DOHH2 (cell line): ENCODE measurements at regions not wholly inside any gene's neighbourhood (a gene's known extent, or its start where the extent isn't known, plus 50 kb on each side); places are given as distances from the start of the nearest gene placed in this dataset.

Source experiments
- H3F3A ChIP-seq: fragments of 200-600 bp; sonication (generic), shearing (Covaris generic); 2 replicates; pipeline ENCODE4 v1.6.0; 2016; ENCODE audit warnings: antibody characterized with exemption, mild to moderate bottlenecking; ENCODE audit not compliant: control insufficient read depth, insufficient read depth
- H3K27ac ChIP-seq: fragments of 200-600 bp; sonication (generic); 2 replicates; pipeline ENCODE4 v1.5.1; 2014; ENCODE audit warnings: low read depth, mild to moderate bottlenecking, low read length, moderate library complexity
- H3K27me3 ChIP-seq: fragments of 200-600 bp; sonication (generic); 2 replicates; pipeline ENCODE4 v1.6.1; 2014; ENCODE audit warnings: mild to moderate bottlenecking, low read length, mixed read lengths; ENCODE audit not compliant: control insufficient read depth
- H3K36me3 ChIP-seq: fragments of 200-600 bp; sonication (generic); 2 replicates; pipeline ENCODE4 v1.6.1; 2014; ENCODE audit warnings: mild to moderate bottlenecking, low read length, moderate library complexity, mixed read lengths; ENCODE audit not compliant: control insufficient read depth
- H3K4me1 ChIP-seq: fragments of 200-600 bp; sonication (generic); 2 replicates; pipeline ENCODE4 v1.6.1; 2014; ENCODE audit warnings: mild to moderate bottlenecking, low read length, mixed read lengths; ENCODE audit not compliant: control insufficient read depth
- H3K4me2 ChIP-seq: fragments of 200-600 bp; sonication (generic); 2 replicates; pipeline ENCODE4 v1.6.0; 2014; ENCODE audit warnings: mild to moderate bottlenecking, low read length, moderate library complexity
- H3K4me3 ChIP-seq: fragments of 200-600 bp; sonication (generic); 2 replicates; pipeline ENCODE4 v1.5.1; 2014; ENCODE audit warnings: mild to moderate bottlenecking, low read length, mixed read lengths
- H3K79me2 ChIP-seq: fragments of 200-600 bp; sonication (generic); 2 replicates; pipeline ENCODE4 v1.6.1; 2014; ENCODE audit warnings: mild to moderate bottlenecking, low read length, mixed read lengths; ENCODE audit not compliant: control insufficient read depth
- H3K9me2 ChIP-seq: fragments of 200-600 bp; sonication (generic); replicated peaks from 2 replicates; pipeline ENCODE4 v1.6.1; 2014; ENCODE audit warnings: mild to moderate bottlenecking, low read length, mixed read lengths; ENCODE audit not compliant: control insufficient read depth
- H3K9me3 ChIP-seq: fragments of 200-600 bp; sonication (generic); 2 replicates; pipeline ENCODE4 v1.6.1; 2014; ENCODE audit warnings: antibody characterized with exemption, low read length, mixed read lengths; ENCODE audit not compliant: control insufficient read depth, insufficient read depth
- H4K20me1 ChIP-seq: fragments of 200-600 bp; sonication (generic); 2 replicates; pipeline ENCODE4 v1.6.0; 2014; ENCODE audit warnings: low read depth, mild to moderate bottlenecking, antibody characterized with exemption, low read length, moderate library complexity; ENCODE audit not compliant: control insufficient read depth, insufficient read depth
- CTCF ChIP-seq: fragments of 200-600 bp; sonication (generic); IDR thresholded peaks from one replicate; pipeline ENCODE4 v1.5.1; 2014; ENCODE audit warnings: antibody characterized with exemption, mild to moderate bottlenecking, low read depth, low read length; ENCODE audit not compliant: poor library complexity, severe bottlenecking
- EZH2phosphoT487 ChIP-seq: fragments of 200-600 bp; sonication (generic); IDR thresholded peaks from 2 replicates; pipeline ENCODE4 v1.6.1; 2017; ENCODE audit warnings: borderline replicate concordance, mild to moderate bottlenecking, antibody characterized with exemption, low read length, moderate library complexity, mixed read lengths

GRCh38 chr2:17084877-17085276 is 419.2 kb upstream of the CYRIA start:
- H3K4me2 ChIP-seq: no peak overlapping the region
- H3K9me2 ChIP-seq: no peaks in the 10 kb centered on the region
- no peaks in the 10 kb centered on the region for H3K36me3 ChIP-seq
- no peaks in the 10 kb centered on the region for H3K79me2 ChIP-seq
- H4K20me1 ChIP-seq: no peaks in the 10 kb centered on the region
- no peak for TF ChIP-seq CTCF
- TF ChIP-seq EZH2phosphoT487: no peak
- H3K4me1 ChIP-seq: no peaks in the 10 kb centered on the region
- no peak overlapping the region for H3K4me3 ChIP-seq
- peaks cover 14% of the 10 kb centered on the region for H3K9me3 ChIP-seq
- no peaks in the 10 kb centered on the region for H3K27me3 ChIP-seq
- H3F3A ChIP-seq: no peaks in the 10 kb centered on the region
- H3K27ac ChIP-seq: no peak overlapping the region

GRCh38 chr2:17083902-17084301 is 418.3 kb upstream of the CYRIA start:
- H4K20me1 ChIP-seq: no peaks in the 10 kb centered on the region
- H3K27ac ChIP-seq: no peak overlapping the region
- TF ChIP-seq EZH2phosphoT487: no peak
- H3K36me3 ChIP-seq: no peaks in the 10 kb centered on the region
- H3K27me3 ChIP-seq: no peaks in the 10 kb centered on the region
- H3K4me1 ChIP-seq: no peaks in the 10 kb centered on the region
- no peak overlapping the region for H3K4me2 ChIP-seq
- no peaks in the 10 kb centered on the region for H3K9me2 ChIP-seq
- peaks cover 23% of the 10 kb centered on the region for H3K9me3 ChIP-seq
- no peaks in the 10 kb centered on the region for H3F3A ChIP-seq
- H3K79me2 ChIP-seq: no peaks in the 10 kb centered on the region
- no peak overlapping the region for H3K4me3 ChIP-seq

GRCh38 chr2:17079262-17079661 is 413.6 kb upstream of the CYRIA start:
- no peaks in the 10 kb centered on the region for H3K4me1 ChIP-seq
- TF ChIP-seq CTCF: no peak
- no peak for TF ChIP-seq EZH2phosphoT487
- no peaks in the 10 kb centered on the region for H3K36me3 ChIP-seq
- no peaks in the 10 kb centered on the region for H3K79me2 ChIP-seq
- no peaks in the 10 kb centered on the region for H3K9me2 ChIP-seq
- H3K27me3 ChIP-seq: no peaks in the 10 kb centered on the region
- no peak overlapping the region for H3K4me3 ChIP-seq
- H3K4me2 ChIP-seq: no peak overlapping the region
- peaks cover 33% of the 10 kb centered on the region for H3K9me3 ChIP-seq
- H4K20me1 ChIP-seq: no peaks in the 10 kb centered on the region
- H3F3A ChIP-seq: no peaks in the 10 kb centered on the region
- no peak overlapping the region for H3K27ac ChIP-seq

GRCh38 chr2:17076533-17076932 is 410.9 kb upstream of the CYRIA start:
- peaks cover 29% of the 10 kb centered on the region for H3K9me3 ChIP-seq
- TF ChIP-seq CTCF (no peak), EZH2phosphoT487 (no peak)
- no peaks in the 10 kb centered on the region for H3K79me2 ChIP-seq
- H3K9me2 ChIP-seq: no peaks in the 10 kb centered on the region
- H3K36me3 ChIP-seq: no peaks in the 10 kb centered on the region
- H3K4me2 ChIP-seq: no peak overlapping the region
- no peak overlapping the region for H3K27ac ChIP-seq
- H3F3A ChIP-seq: no peaks in the 10 kb centered on the region
- no peak overlapping the region for H3K4me3 ChIP-seq
- H3K4me1 ChIP-seq: no peaks in the 10 kb centered on the region
- H4K20me1 ChIP-seq: no peaks in the 10 kb centered on the region
- no peaks in the 10 kb centered on the region for H3K27me3 ChIP-seq
